Hepatocyte (in vitro differentiated cells): ENCODE measurements at regions not wholly inside any gene's neighbourhood (a gene's known extent, or its start where the extent isn't known, plus 50 kb on each side); places are given as distances from the start of the nearest gene placed in this dataset.

ENCODE experiments used
- CTCF ChIP-seq: fragments of 200-600 bp; sonication (generic); IDR thresholded peaks from 2 replicates; pipeline ENCODE4 v1.5.1; 2016; ENCODE audit warnings: antibody characterized with exemption, mild to moderate bottlenecking; ENCODE audit not compliant: poor library complexity
- EZH2 ChIP-seq: fragments of 200-600 bp; sonication (generic); IDR thresholded peaks from 2 replicates; pipeline ENCODE4 v1.6.1; 2016; ENCODE audit warnings: antibody characterized with exemption, mild to moderate bottlenecking, borderline replicate concordance

- TF ChIP-seq CTCF = no peak
- TF ChIP-seq EZH2 = no peak
Measured at GRCh38 chr3:18047052-18047451, 304.6 kb upstream of the TBC1D5 start.
